A549 (cell line): ENCODE measurements at regions not wholly inside any gene's neighbourhood (a gene's known extent, or its start where the extent isn't known, plus 50 kb on each side); places are given as distances from the start of the nearest gene placed in this dataset.

Experiments used
- ATAC-seq, 2 experiments: fragments of 200-7000 bp in 1 of 2; fragments of >200 bp in 1 of 2; cut with Nextera tagmentation in 1 of 2; cut with Tn5 transposase in 1 of 2; 3 replicates each; pipeline versions ENCODE4 v1.8.0 to v1.9.1; 2018 to 2020; ENCODE audit warnings: mild to moderate bottlenecking in 1 of 2, moderate library complexity in 1 of 2
- CTCF ChIA-PET: fragments of 300-600 bp; sonication (Branson Sonifier 250); formaldehyde crosslinking; extraction: SDS; loops from one replicate; lab custom pipeline; 2021; ENCODE audit warnings: antibody characterized with exemption, inconsistent platforms; lab: Yijun Ruan, JAX
- POLR2A ChIA-PET: fragments of 350-600 bp; formaldehyde crosslinking; extraction: SDS; loops from one replicate; lab custom pipeline; 2021; ENCODE audit warnings: antibody characterized with exemption, inconsistent platforms; lab: Yijun Ruan, JAX
- DNase-seq, 2 experiments: peaks; one replicate each; pipeline versions ENCODE4 v3.0.0 to v3.0.0-alpha.2; 2011 to 2016; ENCODE audit warnings: low read depth in 1 of 2, low spot score in 1 of 2
- FAIRE-seq: peaks from 2 replicates; lab custom pipeline; 2011; peaks lifted over from hg19 to GRCh38; lab: Jason Lieb, UNC
- H3K27ac ChIP-seq, 2 experiments: fragments of >200 bp; sonication (Bioruptor Twin); formaldehyde crosslinking; 3 replicates each; pipeline ENCODE4 v1.5.1; 2016 to 2017
- H3K4me1 ChIP-seq: fragments of >200 bp; sonication (Bioruptor Twin); formaldehyde crosslinking; 3 replicates; pipeline ENCODE4 v1.6.1; 2016
- H3K4me2 ChIP-seq: fragments of >200 bp; sonication (Bioruptor Twin); formaldehyde crosslinking; 3 replicates; pipeline ENCODE4 v1.6.1; 2016
- H3K4me3 ChIP-seq: fragments of >200 bp; sonication (Bioruptor Twin); formaldehyde crosslinking; 3 replicates; pipeline ENCODE4 v1.5.1; 2016
- H3K9me3 ChIP-seq: fragments of >200 bp; sonication (Bioruptor Twin); formaldehyde crosslinking; 3 replicates; pipeline ENCODE4 v1.6.1; 2016
- CBX2 ChIP-seq: fragments of 200-600 bp; sonication (generic); IDR thresholded peaks from 2 replicates; pipeline ENCODE4 v1.6.1; 2016; ENCODE audit warnings: low read depth, mild to moderate bottlenecking, borderline replicate concordance
- CHD4 ChIP-seq: fragments of 200-600 bp; sonication (generic); IDR thresholded peaks from 2 replicates; pipeline ENCODE4 v1.6.1; 2016; ENCODE audit warnings: antibody characterized with exemption, mild to moderate bottlenecking, borderline replicate concordance
- ESRRA ChIP-seq: fragments of 150-350 bp; IDR thresholded peaks from 2 replicates; pipeline ENCODE4 v1.6.1; 2014; ENCODE audit warnings: mild to moderate bottlenecking, low read length, borderline replicate concordance
- FOXS1 ChIP-seq: fragments of 250-450 bp; sonication (Bioruptor Pico); IDR thresholded peaks from 2 replicates; pipeline ENCODE4 v1.5.0; 2020; ENCODE audit warnings: mild to moderate bottlenecking, moderate library complexity
- GATA3 ChIP-seq: IDR thresholded peaks from 2 replicates; pipeline ENCODE4 v1.6.1; 2012; ENCODE audit warnings: borderline replicate concordance
- HDAC2 ChIP-seq: fragments of 200-600 bp; sonication (generic); IDR thresholded peaks from 2 replicates; pipeline ENCODE4 v1.6.1; 2016
- HEYL ChIP-seq: fragments of 250-450 bp; sonication (Bioruptor Pico); IDR thresholded peaks from 2 replicates; pipeline ENCODE4 v1.8.0; 2021; ENCODE audit warnings: mild to moderate bottlenecking, moderate library complexity
- HOXA7 ChIP-seq: fragments of 250-450 bp; sonication (Bioruptor Pico); IDR thresholded peaks from 2 replicates; pipeline ENCODE4 v1.5.0; 2020; ENCODE audit warnings: mild to moderate bottlenecking, moderate library complexity
- HOXB13 ChIP-seq: fragments of 250-450 bp; sonication (Bioruptor Pico); IDR thresholded peaks from 2 replicates; pipeline ENCODE4 v1.5.0; 2020; ENCODE audit warnings: low read depth, mild to moderate bottlenecking, moderate library complexity
- JUN ChIP-seq, 2 experiments: fragments of >200 bp; sonication (Bioruptor Twin); formaldehyde crosslinking; IDR thresholded peaks; 2 replicates in 1 of 2; 3 replicates in 1 of 2; pipeline ENCODE4 v1.6.1; 2016 to 2017
- KDM1A ChIP-seq: fragments of 200-600 bp; sonication (generic); IDR thresholded peaks from 2 replicates; pipeline ENCODE4 v1.6.1; 2016; ENCODE audit warnings: low read depth, mild to moderate bottlenecking
- KDM5A ChIP-seq: fragments of 200-600 bp; sonication (generic); IDR thresholded peaks from 2 replicates; pipeline ENCODE4 v1.6.1; 2016; ENCODE audit warnings: antibody characterized with exemption, mild to moderate bottlenecking
- MAFK ChIP-seq: fragments of 450-650 bp; IDR thresholded peaks from 2 replicates; pipeline ENCODE4 v1.6.1; 2014; ENCODE audit not compliant: partially characterized antibody
- MAX ChIP-seq: IDR thresholded peaks from 2 replicates; pipeline ENCODE4 v1.6.1; 2012
- NFE2L2 ChIP-seq: fragments of 150-350 bp; conservative IDR thresholded peaks from 2 replicates; pipeline ENCODE4 v1.6.1; 2014; ENCODE audit warnings: low read length
- NPAS2 ChIP-seq: fragments of 250-450 bp; sonication (Bioruptor Pico); IDR thresholded peaks from 2 replicates; pipeline ENCODE4 v1.8.0; 2022; ENCODE audit warnings: mild to moderate bottlenecking, moderate library complexity, borderline replicate concordance
- PBX3 ChIP-seq: IDR thresholded peaks from 2 replicates; pipeline ENCODE4 v1.6.1; 2012
- POLR2AphosphoS2 ChIP-seq: conservative IDR thresholded peaks from 2 replicates; pipeline ENCODE4 v1.6.1; 2012; ENCODE audit warnings: low read length, improper control_type of control experiment, inconsistent platforms
- RAD21 ChIP-seq, 2 experiments: fragments of >200 bp in 1 of 2; sonication (Bioruptor Twin) in 1 of 2; formaldehyde crosslinking in 1 of 2; IDR thresholded peaks in 1 of 2; conservative IDR thresholded peaks in 1 of 2; 2 replicates in 1 of 2; 3 replicates in 1 of 2; pipeline ENCODE4 v1.6.1; 2012 to 2018; ENCODE audit warnings: inconsistent platforms in 1 of 2
- RARB ChIP-seq: fragments of 250-450 bp; sonication (Bioruptor Pico); IDR thresholded peaks from 2 replicates; pipeline ENCODE4 v1.8.0; 2021; ENCODE audit warnings: mild to moderate bottlenecking, moderate library complexity
- RCOR1 ChIP-seq: fragments of 150-350 bp; IDR thresholded peaks from 2 replicates; pipeline ENCODE4 v1.6.1; 2014; ENCODE audit warnings: antibody characterized with exemption, low read length, low read depth
- SMC3 ChIP-seq: fragments of >200 bp; sonication (Bioruptor Twin); formaldehyde crosslinking; IDR thresholded peaks from 3 replicates; pipeline ENCODE4 v1.6.1; 2018; ENCODE audit warnings: inconsistent platforms
- TFCP2L1 ChIP-seq: fragments of 250-450 bp; sonication (Bioruptor Pico); IDR thresholded peaks from 2 replicates; pipeline ENCODE4 v1.5.0; 2021; ENCODE audit warnings: mild to moderate bottlenecking
- TP53 ChIP-seq: fragments of 250-450 bp; sonication (Bioruptor Pico); IDR thresholded peaks from 2 replicates; pipeline ENCODE4 v1.5.0; 2021; ENCODE audit warnings: mild to moderate bottlenecking, moderate library complexity
- ZFP36 ChIP-seq: fragments of 450-650 bp; IDR thresholded peaks from 2 replicates; pipeline ENCODE4 v1.6.1; 2014; ENCODE audit warnings: borderline replicate concordance; ENCODE audit not compliant: partially characterized antibody
- ZNF302 ChIP-seq: fragments of 250-450 bp; sonication (Bioruptor Pico); IDR thresholded peaks from 2 replicates; pipeline ENCODE4 v1.9.0; 2021; ENCODE audit warnings: inconsistent platforms, mild to moderate bottlenecking, moderate library complexity
- WGBS: methylation state at CpG from one replicate; pipeline ENCODE4 v1.1.6; 2017; ENCODE audit errors: missing lambda C conversion rate; 5-methylcytosine and 5-hydroxymethylcytosine counted together

GRCh38 chr9:73566627-73567026 is 415.0 kb downstream of the ANXA1 start:
- H3K4me1 ChIP-seq = no peaks in the 10 kb centered on the region
- no peak overlapping the region for H3K4me3 ChIP-seq
- CTCF ChIA-PET = interaction anchor here (1.0 to 1.7 kb wide), 4 partner anchors 297 to 367 kb away, joined by 3 to 8 read pairs (median 3); no protein-coding TSS in a partner anchor
- POLR2A ChIA-PET = no interaction called here
- no peak for ATAC-seq
- no peak overlapping the region for H3K4me2 ChIP-seq
- no peaks in the 10 kb centered on the region for H3K9me3 ChIP-seq
- TF ChIP-seq RAD21 (conservative IDR thresholded peaks at IDR 0.05 in 1 of 2, IDR thresholded peaks at IDR 0.05 in 1 of 2) = no peak
- no peak for TF ChIP-seq ZNF302
- TF ChIP-seq RCOR1 = no peak
- TF ChIP-seq NFE2L2 = no peak
- TF ChIP-seq HOXA7 (CRISPR knock-in tag) = no peak
- no peak for TF ChIP-seq GATA3
- TF ChIP-seq TFCP2L1 (CRISPR knock-in tag) = no peak
- no peak for TF ChIP-seq KDM5A
- no peak for TF ChIP-seq RARB (CRISPR knock-in tag)
- no peak for DNase-seq
- H3K27ac ChIP-seq = no peak overlapping the region
- WGBS = 25% methylated on average over 1 of the region's 1 CpG
- no peak for FAIRE-seq

- ChIA-PET POLR2A (no interaction called here), CTCF (no interaction called here)
- H3K4me3 ChIP-seq = no peak overlapping the region
- H3K9me3 ChIP-seq = no peaks in the 10 kb centered on the region
- no peaks in the 10 kb centered on the region for H3K4me1 ChIP-seq
- H3K4me2 ChIP-seq = no peak overlapping the region
- FAIRE-seq = no peak
- ATAC-seq = peak in 1 of 2 experiments; percentile 39; a peak in 1 of 6 replicates
- TF ChIP-seq NPAS2 (CRISPR knock-in tag) = no peak
- TF ChIP-seq RAD21 (conservative IDR thresholded peaks at IDR 0.05 in 1 of 2, IDR thresholded peaks at IDR 0.05 in 1 of 2) = no peak
- no peak for TF ChIP-seq HEYL
- H3K27ac ChIP-seq = no peak overlapping the region
- no peak for DNase-seq
- WGBS = 27% methylated on average over 4 of the region's 4 CpGs
Measured at GRCh38 chr9:73573235-73573634, 421.6 kb downstream of the ANXA1 start.

- no peak overlapping the region for H3K4me2 ChIP-seq
- ChIA-PET POLR2A (no interaction called here), CTCF (interaction anchor here (0.7 kb wide), 1 partner anchor 24 kb away, joined by 3 read pairs; no protein-coding TSS in a partner anchor)
- 11% methylated on average over 4 of the region's 4 CpGs for WGBS
- no peaks in the 10 kb centered on the region for H3K4me1 ChIP-seq
- ATAC-seq (no peak), DNase-seq (no peak)
- H3K9me3 ChIP-seq = no peaks in the 10 kb centered on the region
- H3K27ac ChIP-seq = no peak overlapping the region
- H3K4me3 ChIP-seq = no peak overlapping the region
- TF ChIP-seq CHD4 (no peak), MAFK (peak; percentile 52)
- TF ChIP-seq, all 56 proteins: peak for 1
- no peak for FAIRE-seq
Measured at GRCh38 chr9:73575101-73576060, 423.7 kb downstream of the ANXA1 start.

- WGBS = 7% methylated on average over 3 of the region's 3 CpGs
- no peak for FAIRE-seq
- ChIA-PET POLR2A (no interaction called here), CTCF (no interaction called here)
- peak in 1 of 2 experiments; percentile 3 for DNase-seq
- H3K4me3 ChIP-seq = no peak overlapping the region
- H3K27ac ChIP-seq = no peak overlapping the region
- no peak for ATAC-seq
- H3K9me3 ChIP-seq = no peaks in the 10 kb centered on the region
- no peaks in the 10 kb centered on the region for H3K4me1 ChIP-seq
- no peak for TF ChIP-seq HOXB13 (CRISPR knock-in tag)
- no peak for TF ChIP-seq SMC3
- TF ChIP-seq ZFP36 = no peak
- TF ChIP-seq MAX = no peak
- TF ChIP-seq KDM5A = no peak
- no peak for TF ChIP-seq MAFK
- TF ChIP-seq NPAS2 (CRISPR knock-in tag) = no peak
- TF ChIP-seq TP53 = no peak
- no peak for TF ChIP-seq GATA3
- TF ChIP-seq ESRRA = no peak
- no peak for TF ChIP-seq JUN (IDR thresholded peaks at IDR 0.05)
- no peak for TF ChIP-seq KDM1A
- TF ChIP-seq PBX3 = no peak
- no peak for TF ChIP-seq POLR2AphosphoS2
- TF ChIP-seq CBX2 = no peak
- TF ChIP-seq HDAC2 = no peak
- no peak for TF ChIP-seq FOXS1 (CRISPR knock-in tag)
- no peak for TF ChIP-seq TFCP2L1 (CRISPR knock-in tag)
- H3K4me2 ChIP-seq = no peak overlapping the region
Measured at GRCh38 chr9:73577848-73578247, 426.2 kb downstream of the ANXA1 start.
